Skin of body (tissue), 1 donor: ENCODE measurements at regions not wholly inside any gene's neighbourhood (a gene's known extent, or its start where the extent isn't known, plus 50 kb on each side); places are given as distances from the start of the nearest gene placed in this dataset.
"Not testable (repeated sequence)": the region's sequence is repeated elsewhere in the genome, so short reads cannot be mapped to it uniquely, and the experiment has no call there.

Source experiments
- DNase-seq: peaks from one replicate; lab custom pipeline; 2025; lab: John Stamatoyannopoulos, UW

DNA sequence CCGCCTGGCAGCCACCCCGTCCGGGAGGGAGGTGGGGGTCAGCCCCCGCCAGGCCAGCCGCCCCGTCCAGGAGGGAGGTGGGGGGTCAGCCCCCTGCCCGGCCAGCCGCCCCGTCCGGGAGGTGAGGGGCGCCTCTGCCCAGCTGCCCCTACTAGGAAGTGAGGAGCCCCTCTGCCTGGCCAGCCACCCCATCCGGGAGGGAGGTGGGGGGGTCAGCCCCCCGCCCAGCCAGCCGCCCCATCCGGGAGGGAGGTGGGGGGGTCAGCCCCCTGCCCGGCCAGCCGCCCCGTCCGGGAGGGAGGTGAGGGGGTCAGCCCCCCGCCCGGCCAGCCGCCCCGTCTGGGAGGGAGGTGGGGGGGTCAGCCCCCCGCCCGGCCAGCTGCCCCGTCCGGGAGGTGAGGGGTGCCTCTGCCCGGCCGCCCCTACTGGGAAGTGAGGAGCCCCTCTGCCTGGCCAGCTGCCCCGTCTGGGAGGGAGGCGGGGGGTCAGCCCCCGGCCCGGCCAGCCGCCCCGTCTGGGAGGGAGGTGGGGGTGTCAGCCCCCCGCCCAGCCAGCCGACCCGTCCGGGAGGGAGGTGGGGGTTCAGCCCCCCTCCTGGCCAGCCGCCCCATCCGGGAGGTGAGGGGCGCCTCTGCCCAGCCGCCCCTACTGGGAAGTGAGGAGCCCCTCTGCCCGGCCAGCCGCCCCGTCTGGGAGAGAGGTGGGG, 476.6 kb downstream of the MID1IP1 start:
- not testable (repeated sequence) for DNase-seq

DNA sequence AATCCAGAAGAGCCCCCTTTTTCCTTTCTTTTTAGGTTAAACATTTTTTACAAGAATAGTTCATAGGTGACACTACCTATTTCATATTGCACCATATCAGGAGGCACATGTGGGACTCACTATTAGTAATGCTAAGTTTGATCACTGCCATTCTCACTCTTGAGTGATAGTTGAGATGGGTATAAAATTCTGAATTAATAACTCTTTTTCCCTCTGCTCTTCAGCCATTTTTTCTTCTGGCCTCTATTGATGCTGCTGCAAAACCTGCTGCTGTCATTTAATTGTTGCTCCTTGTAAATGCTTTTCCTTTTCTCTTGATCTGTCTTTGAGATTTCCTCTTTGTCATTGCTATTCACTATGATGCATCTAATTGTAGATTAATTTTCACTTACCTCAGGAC, 482.0 kb downstream of the MID1IP1 start:
- no peak for DNase-seq

DNA sequence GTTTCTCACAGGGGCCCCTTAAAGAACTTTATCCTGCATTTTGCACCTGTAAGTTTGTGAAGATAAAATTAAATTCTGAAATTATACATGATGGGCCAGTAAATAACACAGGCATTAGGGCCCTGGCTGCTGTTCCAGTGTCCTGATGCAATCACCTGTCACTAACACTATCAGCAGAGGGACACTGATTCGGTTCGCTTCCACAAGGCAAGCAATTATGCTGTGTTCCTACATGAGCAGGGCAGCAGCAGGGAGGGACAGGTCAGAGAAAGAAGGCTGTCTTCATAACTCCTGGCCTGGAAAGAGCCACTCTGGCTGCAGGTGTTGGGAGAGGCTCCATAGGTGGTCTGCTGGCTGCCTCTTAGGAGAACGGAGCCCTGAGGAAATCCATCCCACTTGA, 487.3 kb downstream of the MID1IP1 start:
- no peak for DNase-seq

DNA sequence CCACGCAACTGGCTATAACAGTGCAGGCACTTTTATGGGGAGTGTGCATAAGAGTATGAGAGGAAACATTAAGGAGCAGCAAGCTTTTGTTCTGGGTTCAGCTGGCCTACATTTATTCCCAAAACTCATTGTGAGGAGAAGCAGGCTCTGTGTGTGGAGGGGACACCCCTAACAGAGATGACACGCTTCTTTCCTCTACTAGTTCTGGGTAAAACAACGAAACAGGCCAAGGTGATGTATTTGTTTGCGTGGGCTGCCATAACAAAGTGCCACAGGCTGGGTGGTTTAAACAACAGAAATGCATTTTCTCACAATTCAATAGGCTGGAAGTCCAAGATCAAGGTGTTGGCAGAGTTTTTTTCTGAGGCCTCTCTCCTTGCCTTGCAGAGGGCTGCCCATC, 488.6 kb downstream of the MID1IP1 start:
- no peak for DNase-seq

DNA sequence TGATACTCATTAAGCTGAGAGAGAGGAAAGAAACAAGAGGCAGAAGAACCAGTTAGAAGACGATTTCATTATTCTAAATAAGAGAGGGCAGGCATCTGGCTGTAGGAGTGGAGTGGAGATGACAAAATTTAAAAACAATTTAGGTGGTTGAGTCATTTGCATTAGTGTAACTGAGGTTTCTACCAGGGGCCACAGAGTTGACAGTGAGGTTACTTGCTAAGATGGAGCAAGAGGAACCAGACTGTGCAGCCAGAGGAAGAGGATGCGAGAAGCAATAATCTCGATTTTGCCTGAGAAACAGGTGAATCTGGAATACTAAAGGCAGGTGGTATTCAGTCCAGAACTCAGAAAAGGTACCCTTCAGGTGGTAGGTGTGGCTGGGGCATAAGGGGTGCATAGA, 491.9 kb downstream of the MID1IP1 start:
- DNase-seq, result no peak

DNA sequence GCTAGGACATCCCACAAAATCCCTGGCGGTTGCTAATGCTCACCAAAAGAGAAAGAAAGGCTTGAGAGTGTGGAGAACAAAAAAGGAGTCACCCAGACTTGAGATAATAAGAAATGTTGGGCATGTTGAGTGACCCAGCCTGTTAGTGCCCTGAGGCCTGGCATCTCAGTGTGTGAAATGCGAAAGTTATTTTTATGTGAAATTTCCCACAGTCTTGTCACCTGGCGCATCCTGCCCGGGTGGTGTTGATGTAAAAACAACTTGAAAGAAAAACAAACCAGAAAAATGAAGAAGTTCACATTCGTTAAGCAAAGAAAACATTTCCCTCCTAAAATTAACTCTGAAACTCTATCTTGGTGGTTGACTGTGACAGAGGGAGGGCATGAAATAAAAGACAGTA, 495.2 kb downstream of the MID1IP1 start:
- DNase-seq, result no peak

DNA sequence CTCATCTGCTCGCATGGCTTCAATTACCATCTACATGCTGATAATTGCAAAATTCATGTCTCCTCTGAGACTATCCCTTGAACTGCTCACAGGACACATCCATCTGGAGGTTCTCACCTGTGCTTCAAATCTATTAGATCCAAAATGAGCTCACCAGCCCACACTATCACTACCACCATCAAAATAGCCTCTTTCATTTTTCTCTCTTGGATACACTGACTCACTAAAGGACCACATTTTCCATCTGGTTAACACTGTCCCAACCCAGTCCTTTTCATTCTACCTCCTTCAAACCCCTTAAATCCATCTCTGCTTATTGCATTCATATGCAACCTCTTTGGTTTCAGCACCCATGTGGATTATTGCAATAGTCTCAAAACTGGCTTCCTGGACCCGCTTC, 497.6 kb downstream of the MID1IP1 start:
- no peak for DNase-seq

DNA sequence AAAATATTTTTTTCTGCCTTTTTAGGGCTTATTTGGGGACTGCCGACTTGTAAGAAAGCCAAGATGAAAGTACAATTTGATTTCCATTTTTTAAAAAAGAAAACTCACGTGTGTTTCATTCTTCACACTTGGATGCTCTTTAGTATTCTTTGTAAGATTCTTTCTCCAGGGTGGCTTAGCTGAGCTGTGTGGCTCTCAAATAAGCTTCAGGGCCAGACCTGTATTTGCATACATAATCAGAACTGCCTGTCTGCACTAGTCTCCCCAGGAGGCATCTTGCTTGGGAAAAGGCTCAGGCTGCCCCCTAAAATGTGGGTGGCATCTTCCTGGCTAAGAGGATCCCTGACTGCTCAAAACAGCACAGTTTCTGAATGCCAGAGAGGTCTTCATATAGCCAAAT, 498.4 kb downstream of the MID1IP1 start:
- no peak for DNase-seq

DNA sequence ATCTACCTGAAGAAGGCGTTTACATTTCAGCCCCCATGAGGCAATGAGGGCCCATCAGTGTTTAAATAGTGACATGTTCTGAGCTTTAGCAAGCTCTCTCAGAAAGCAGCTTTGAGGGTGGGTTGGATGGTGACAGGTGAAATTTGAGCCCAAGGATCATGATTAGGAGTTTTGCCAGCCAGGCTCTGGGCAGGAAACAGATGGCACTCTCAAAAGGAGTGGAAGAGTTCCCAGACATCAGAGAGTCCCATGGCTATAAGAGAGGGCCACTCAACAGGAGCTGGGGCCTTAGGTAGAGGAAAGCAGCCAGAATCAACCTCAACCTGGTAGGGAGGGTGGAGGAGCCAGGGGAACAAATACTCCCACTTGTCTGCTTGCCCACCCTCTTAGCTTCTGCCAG, 499.8 kb downstream of the MID1IP1 start:
- DNase-seq, result no peak

DNA sequence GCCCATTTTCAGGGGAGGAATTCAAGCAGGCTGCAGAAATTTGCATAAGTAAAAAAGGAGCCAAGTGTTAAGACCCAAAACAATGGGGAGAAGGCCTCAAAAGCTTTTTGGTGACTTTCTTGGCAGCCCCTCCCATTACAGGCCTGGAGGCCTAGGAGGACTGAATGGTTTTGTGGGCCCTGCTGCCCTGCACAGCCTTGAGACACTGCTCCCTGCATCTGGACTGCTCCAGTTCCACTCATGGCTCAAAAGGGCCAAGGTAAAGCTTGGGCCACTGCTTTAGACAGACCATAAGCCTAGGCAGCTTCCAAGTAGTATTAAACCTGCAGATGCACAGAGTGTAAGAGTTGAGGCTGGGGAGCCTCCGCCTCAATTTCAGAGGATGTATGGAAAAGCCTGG, 501.6 kb downstream of the MID1IP1 start:
- no peak for DNase-seq

DNA sequence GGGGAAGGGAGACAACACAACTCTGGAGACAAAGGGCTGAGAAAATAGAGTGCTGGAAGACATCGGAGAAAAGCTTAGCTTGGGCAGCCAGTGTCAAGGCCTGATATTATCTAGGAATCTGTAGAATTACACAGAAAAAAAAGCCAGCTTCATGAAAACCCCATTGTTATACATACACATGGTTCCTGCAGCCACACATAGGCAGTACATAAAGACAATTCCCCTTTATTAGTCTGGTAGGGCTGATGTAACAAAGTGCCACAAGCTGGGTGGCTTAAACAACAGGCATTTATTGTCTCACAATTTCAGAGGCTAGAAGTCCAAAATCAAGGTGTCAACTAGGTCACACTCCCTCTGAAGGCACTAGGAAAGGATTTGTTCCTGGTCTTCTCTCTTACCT, 503.5 kb downstream of the MID1IP1 start:
- DNase-seq, result no peak

DNA sequence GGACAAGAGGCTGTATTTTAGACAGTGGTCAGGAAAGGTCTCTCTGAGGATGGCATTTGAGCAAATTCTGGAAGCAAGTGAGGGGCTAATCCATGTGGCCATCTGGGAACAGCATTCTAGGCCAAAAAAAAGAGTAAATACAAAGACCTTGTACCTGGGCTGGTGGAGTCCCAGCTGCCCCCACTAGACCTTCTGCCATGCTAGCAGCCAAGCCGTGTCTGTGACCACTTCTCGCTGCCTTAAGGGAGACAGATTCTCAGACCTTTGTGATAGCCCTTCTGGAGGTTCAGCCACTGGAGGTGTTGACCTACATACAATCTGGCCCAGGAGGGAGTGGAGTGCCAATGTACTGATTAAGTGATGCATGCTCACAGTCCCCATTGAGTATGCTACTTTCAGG, 506.2 kb downstream of the MID1IP1 start:
- DNase-seq, result no peak

DNA sequence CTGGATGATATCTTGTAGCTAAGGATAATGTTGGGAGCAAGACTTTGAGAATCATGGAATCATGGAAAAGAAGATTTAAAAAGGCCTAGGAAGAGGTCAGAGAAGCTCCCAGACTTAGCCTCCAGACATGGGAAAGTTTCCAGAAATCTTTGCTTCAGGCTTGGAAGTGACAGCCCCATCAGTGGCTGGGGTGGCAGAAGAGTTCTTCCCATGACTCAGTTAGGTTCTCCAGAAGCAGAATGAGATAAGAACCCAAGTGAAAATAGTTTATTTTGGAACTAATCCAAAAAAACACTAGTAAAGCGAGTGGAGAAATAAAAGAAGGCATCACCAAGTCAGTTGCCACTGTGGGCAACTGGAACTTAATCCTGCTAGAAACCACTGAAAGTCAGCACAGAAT, 506.9 kb downstream of the MID1IP1 start:
- DNase-seq, result no peak

DNA sequence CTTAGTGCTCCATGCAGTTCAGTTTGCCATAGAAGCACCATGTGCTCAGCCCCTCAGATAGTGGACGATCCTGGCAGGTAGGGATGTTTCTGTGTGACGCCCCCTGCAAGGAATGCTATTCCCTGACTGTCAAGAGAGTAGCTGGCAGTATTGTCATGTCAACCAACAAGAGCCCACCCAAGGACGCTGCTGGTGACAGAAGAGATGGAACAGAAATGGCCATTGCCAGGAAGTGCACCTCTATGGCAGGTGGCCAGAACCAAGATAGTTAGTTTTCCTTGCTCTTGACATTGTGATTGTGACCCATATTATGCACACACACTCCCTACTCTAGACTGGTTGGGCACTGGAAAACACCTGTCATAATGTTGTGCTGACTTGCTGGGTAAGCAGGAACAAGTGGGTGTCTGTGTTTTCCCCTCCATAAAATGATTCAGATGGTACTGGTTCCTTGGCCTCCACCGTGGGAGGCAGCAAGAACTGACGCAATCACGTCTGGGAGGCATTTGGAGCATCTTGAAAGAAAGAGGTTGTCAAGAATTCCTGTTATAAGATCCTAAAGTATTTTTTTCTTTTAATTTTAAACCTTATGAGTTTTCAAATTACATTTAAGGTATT, 507.9 kb downstream of the MID1IP1 start:
- DNase-seq, result peak; percentile 1

DNA sequence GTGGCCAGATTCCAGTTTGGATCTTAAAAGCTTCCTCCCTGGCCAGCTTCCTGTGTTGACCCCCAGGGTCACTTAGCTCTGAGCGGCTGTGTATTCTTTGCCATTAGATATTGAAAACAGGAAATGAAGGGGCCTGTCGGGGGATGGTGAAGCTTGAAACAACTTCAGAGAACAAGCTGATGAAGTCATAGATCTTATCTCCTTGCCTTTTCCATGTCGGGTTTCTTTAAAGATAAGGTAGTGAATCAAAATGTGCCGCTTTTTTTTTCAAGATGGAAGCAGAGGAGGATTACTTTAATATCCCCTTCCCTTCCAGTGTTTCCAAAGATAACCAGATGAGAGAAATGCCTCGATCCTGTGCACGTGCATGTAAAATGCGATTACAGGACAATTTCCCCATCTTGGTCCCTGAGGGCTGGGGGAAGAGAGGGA, 508.5 kb downstream of the MID1IP1 start:
- DNase-seq, result no peak

DNA sequence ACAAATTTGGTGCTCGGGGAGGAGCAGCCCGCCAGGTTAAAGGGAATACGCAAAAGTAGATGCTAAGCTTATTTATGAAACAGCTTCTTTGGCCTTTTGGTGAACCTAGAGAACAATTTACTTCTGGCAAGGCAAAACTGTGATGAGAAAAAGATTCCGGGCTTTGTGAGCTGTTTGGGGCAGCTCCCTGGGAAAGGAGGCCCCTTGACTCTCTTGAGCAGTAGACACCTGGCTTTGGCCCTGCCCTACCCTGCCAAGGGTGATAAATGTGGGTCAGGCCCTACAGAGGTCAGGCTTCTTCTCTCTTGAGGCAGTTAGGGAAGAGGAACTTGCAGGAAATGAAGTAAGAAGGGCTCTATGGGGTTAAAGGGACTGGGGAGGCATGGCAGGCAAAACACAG, 509.6 kb downstream of the MID1IP1 start:
- peak; percentile 1 for DNase-seq

DNA sequence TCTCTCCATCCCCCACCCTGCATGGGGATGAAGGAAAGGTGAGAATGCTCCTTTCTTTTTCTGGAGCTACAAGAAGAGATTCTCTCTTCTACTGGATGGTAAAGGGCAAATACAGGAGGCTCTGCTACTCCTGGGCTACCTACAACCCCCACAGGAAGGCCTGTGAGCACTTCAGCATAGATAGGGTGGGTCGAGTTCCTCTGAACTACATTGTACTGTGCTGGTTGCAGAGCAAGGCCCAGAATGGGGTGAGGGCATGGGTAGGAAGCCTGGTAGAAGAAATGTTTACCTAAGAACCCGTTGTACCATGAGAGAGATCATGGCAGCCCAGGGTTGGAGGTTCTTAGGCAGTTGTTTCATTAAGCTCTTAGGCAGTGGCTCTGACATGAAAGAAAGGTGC, 510.4 kb downstream of the MID1IP1 start:
- no peak for DNase-seq

DNA sequence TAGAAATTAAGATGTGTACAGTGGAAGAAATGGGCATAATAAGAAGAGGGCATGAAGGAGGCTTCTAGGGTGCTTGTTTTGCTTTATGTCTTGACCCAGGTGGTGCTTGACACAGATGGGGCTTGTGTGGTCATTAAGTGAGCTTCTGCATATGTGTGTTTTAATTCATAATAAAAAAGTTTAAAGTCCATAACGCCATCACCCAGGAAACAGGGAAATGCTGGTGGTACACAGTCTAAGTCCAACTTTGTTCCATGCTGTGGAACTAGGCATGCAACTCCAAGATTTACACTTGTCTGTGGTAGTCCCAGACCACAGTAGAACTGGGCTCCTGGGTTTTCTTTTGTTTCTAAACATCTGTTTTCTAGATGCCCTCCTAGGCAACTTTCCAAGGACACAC, 511.9 kb downstream of the MID1IP1 start:
- no peak for DNase-seq

DNA sequence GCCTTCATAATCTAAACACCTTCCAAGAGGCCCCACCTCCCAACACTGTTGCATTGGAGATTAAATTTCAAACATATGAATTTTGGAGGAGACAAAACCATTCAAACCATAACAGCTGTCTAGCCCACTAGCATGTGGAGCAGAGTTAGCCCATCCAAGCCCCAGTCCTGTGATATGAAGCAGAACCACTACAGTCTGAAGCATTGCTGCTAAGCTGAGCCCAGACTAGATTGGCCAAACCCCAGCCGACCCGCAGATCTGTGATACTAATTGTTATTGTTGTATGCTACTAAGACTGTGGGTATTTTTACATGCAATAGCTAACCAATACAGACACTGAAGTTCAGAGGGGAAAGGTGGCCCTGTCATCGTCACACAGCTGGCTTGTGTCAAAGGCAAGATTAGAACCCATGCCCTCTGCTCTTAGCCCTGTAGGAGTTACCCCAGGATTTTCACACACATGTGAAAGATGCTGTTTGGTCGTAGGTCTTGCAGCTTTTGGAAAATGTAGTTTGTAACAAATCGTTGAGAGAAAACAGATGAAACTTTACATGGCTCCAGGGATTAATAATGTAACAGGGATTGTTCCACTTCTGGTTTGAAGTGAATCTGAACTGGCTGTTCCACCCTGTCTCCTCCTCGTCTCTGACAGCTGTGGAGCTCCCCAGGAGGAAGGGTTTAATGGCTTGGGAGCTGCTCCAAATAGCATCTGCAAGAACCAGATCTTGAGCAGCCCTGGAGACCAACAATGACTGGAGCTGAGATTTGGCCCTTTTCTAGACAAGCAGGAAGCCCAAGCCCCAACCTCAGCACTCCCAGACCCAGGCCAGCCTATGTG, 517.5 kb downstream of the MID1IP1 start:
- peak; percentile 79 for DNase-seq

DNA sequence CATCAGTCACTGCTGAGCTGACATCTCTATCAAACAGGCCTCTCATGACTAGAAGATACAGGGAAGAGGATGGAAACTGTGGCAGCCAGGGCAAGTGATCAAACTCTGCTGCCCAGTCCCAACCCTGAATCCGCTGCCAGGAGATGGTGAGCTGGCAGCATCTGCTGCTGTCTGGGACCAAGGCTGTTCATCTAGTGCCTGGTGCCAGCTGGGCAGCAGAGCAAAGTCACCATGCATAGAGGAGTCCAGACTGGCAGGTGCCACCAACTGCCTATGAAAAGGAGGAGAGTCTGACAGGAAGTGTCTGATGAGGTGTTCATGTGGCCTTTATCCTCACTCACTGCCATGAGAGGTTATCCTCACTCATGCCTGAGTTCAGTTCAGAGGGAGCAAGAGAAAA, 518.9 kb downstream of the MID1IP1 start:
- DNase-seq, result no peak

DNA sequence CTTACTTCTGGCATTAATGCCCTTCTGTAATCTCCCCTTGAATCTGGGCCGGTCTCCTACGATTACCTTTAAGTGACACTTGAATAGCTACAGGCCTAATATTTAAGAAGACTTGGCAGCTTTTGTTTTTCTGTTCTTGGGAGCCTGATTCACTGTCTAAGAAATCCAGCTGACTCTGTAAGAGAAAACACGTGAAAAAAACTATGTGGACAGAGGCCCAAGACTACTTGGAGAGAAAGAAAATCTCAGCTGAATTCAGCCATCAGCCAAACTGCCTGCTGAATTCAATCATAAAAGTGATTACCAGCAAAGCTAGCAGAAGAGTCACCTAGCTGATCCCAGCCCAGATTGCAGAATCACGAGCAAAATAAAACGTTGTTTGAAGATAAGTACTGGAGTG, 521.2 kb downstream of the MID1IP1 start:
- no peak for DNase-seq

DNA sequence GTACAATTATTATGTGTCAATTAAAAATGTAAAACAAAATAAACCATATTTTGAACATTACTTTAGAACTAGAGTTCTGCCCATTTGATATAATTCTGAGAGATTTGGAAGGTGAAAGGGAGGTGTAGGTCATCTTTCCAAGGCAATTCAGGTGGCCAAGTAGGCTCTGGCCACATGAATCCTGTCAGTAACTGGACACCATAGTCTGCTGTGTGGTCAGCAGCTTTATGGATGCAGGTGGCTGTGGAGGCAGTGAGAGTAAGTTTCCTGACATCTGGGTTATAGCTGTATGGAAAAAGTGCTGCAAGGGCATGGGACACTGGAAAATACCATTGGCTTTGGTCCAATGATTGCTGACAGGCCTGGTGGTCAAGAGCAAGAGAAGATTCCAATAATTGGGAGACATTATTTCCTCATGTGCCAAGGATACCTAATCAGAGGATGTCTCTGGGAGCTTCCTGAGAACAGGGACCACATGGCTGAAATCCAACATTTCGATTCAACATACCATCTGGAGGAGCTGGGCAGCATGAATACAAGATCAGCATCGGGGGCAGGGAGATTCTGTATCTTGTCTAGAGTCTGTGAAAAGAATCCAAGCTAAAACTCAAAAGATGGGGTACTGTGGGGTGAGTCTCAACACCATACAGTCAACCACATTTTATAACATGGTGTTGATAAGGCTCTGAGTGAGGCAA, 523.1 kb downstream of the MID1IP1 start:
- no peak for DNase-seq
